ENCODE measurements at regions not wholly inside any gene's neighbourhood (a gene's known extent, or its start where the extent isn't known, plus 50 kb on each side); places are given as distances from the start of the nearest gene placed in this dataset.

DNA sequence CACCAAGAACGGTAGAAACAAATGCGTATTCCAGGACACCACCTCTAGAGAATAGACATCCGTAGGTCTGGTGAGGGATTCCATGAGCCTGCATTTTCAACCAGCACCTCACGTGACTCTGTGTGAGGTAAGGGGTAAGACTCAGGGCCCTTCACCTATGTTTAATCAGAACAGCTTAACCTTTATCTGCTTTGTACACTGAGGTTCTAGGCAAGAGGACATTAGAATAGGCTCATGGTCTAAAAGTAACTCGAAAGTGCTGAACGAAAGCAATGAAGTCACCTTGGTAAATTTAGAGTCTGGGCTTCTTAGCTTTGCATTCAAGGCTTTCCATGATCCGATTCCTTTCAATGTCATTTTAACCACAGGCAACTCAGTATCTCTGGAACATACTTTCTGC, 270.5 kb upstream of the CADM1 start:
- TF ChIP-seq, protein P1, sequence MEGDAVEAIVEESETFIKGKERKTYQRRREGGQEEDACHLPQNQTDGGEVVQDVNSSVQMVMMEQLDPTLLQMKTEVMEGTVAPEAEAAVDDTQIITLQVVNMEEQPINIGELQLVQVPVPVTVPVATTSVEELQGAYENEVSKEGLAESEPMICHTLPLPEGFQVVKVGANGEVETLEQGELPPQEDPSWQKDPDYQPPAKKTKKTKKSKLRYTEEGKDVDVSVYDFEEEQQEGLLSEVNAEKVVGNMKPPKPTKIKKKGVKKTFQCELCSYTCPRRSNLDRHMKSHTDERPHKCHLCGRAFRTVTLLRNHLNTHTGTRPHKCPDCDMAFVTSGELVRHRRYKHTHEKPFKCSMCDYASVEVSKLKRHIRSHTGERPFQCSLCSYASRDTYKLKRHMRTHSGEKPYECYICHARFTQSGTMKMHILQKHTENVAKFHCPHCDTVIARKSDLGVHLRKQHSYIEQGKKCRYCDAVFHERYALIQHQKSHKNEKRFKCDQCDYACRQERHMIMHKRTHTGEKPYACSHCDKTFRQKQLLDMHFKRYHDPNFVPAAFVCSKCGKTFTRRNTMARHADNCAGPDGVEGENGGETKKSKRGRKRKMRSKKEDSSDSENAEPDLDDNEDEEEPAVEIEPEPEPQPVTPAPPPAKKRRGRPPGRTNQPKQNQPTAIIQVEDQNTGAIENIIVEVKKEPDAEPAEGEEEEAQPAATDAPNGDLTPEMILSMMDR (IDR thresholded peaks at IDR 0.05) = no peak
- TF ChIP-seq POLR2A (IDR thresholded peaks at IDR 0.05) = no peak
- no peak for TF ChIP-seq EP300 (IDR thresholded peaks at IDR 0.05)
